ENCODE measurements at regions not wholly inside any gene's neighbourhood (a gene's known extent, or its start where the extent isn't known, plus 50 kb on each side); places are given as distances from the start of the nearest gene placed in this dataset.

- 8% methylated on average over 4 of the region's 4 CpGs for WGBS (ENCODE audit: missing lambda C conversion rate)
Measured at GRCh38 chr20:23222531-23223200, 127.9 kb upstream of the NXT1 start.

GRCh38 chr20:23217023-23217422, 130.9 kb upstream of the CD93 start:
- ChIA-PET CTCF (no interaction called here), POLR2A (no interaction called here)
- H3K4me1 ChIP-seq: no peaks in the 10 kb centered on the region
- WGBS (ENCODE audit: missing lambda C conversion rate): 82% methylated on average over 2 of the region's 2 CpGs
- H3K9me3 ChIP-seq: peaks cover 18% of the 10 kb centered on the region; the same call in 2 of the 3 replicates
- no peak overlapping the region for H3K27ac ChIP-seq
- no peak overlapping the region for H3K4me2 ChIP-seq
- no peak for FAIRE-seq
- DNase-seq (ENCODE audit: low read depth in 1 of 2, low spot score in 1 of 2): no peak
- no peak overlapping the region for H3K4me3 ChIP-seq
- no peak for ATAC-seq
- TF ChIP-seq ZSCAN20 (CRISPR knock-in tag; IDR thresholded peaks at IDR 0.05): no peak
- no peak for TF ChIP-seq ZFP36 (IDR thresholded peaks at IDR 0.05; ENCODE audit: borderline replicate concordance, partially characterized antibody)
- TF ChIP-seq PBX3 (IDR thresholded peaks at IDR 0.05): no peak
- TF ChIP-seq CBX2 (IDR thresholded peaks at IDR 0.05; ENCODE audit: borderline replicate concordance, low read depth): no peak
- no peak for TF ChIP-seq TFCP2L1 (CRISPR knock-in tag; IDR thresholded peaks at IDR 0.05)
- TF ChIP-seq ELK1 (IDR thresholded peaks at IDR 0.05; ENCODE audit: low read depth, low read length): no peak
- no peak for TF ChIP-seq HOXB5 (CRISPR knock-in tag; IDR thresholded peaks at IDR 0.05)
- no peak for TF ChIP-seq RCOR1 (IDR thresholded peaks at IDR 0.05; ENCODE audit: low read depth, low read length)
- no peak for TF ChIP-seq HES2 (IDR thresholded peaks at IDR 0.05)
- TF ChIP-seq RFX5 (IDR thresholded peaks at IDR 0.05): no peak
- no peak for TF ChIP-seq TP53 (CRISPR knock-in tag; IDR thresholded peaks at IDR 0.05)

More at GRCh38 chr20:23222531-23223200, 127.9 kb upstream of the NXT1 start:
- H3K4me2 ChIP-seq: no peak overlapping the region
- H3K9me3 ChIP-seq: peaks cover 25% of the 10 kb centered on the region; the same call in 2 of the 3 replicates
- FAIRE-seq (no peak), ATAC-seq (no peak), DNase-seq (ENCODE audit: low read depth in 1 of 2, low spot score in 1 of 2) (no peak)
- POLR2A ChIA-PET: no interaction called here
- TF ChIP-seq RNF2 (IDR thresholded peaks at IDR 0.05; ENCODE audit: borderline replicate concordance, low read depth) (no peak), ZC3H11A (IDR thresholded peaks at IDR 0.05) (no peak), REST (IDR thresholded peaks at IDR 0.05) (no peak), EP300 (IDR thresholded peaks at IDR 0.05) (no peak), ATOH8 (CRISPR knock-in tag; IDR thresholded peaks at IDR 0.05; ENCODE audit: low read depth) (no peak), ZNF302 (CRISPR knock-in tag; IDR thresholded peaks at IDR 0.05) (no peak), CTCF (IDR thresholded peaks at IDR 0.05) (no peak), RCOR1 (IDR thresholded peaks at IDR 0.05; ENCODE audit: low read depth, low read length) (no peak), EHMT2 (IDR thresholded peaks at IDR 0.05; ENCODE audit: low read depth) (no peak), EHF (CRISPR knock-in tag; IDR thresholded peaks at IDR 0.05) (no peak), HOXB13 (CRISPR knock-in tag; IDR thresholded peaks at IDR 0.05; ENCODE audit: low read depth) (no peak), CHD2 (IDR thresholded peaks at IDR 0.05; ENCODE audit: low read length, partially characterized antibody) (no peak), ESRRA (IDR thresholded peaks at IDR 0.05; ENCODE audit: borderline replicate concordance, low read length) (no peak), SMC3 (IDR thresholded peaks at IDR 0.05) (no peak), TP53 (CRISPR knock-in tag; IDR thresholded peaks at IDR 0.05) (no peak), ZSCAN20 (CRISPR knock-in tag; IDR thresholded peaks at IDR 0.05) (no peak), NR3C1 (IDR thresholded peaks at IDR 0.05) (no peak)
- no peak overlapping the region for H3K27ac ChIP-seq
- no peak overlapping the region for H3K4me3 ChIP-seq
- CTCF ChIA-PET: interaction anchor here (0.7 to 1.0 kb wide), 3 partner anchors 10 to 171 kb away, joined by 3 to 4 read pairs (median 3); no protein-coding TSS in a partner anchor
- H3K4me1 ChIP-seq: peaks cover 9% of the 10 kb centered on the region; the same call in 1 of the 3 replicates
